ENCODE measurements at regions not wholly inside any gene's neighbourhood (a gene's known extent, or its start where the extent isn't known, plus 50 kb on each side); places are given as distances from the start of the nearest gene placed in this dataset.
A peak's percentile ranks its signal among the peaks of the same experiment; 100 is the strongest.
"Not testable (repeated sequence)": the region's sequence is repeated elsewhere in the genome, so short reads cannot be mapped to it uniquely, and the experiment has no call there.

GRCh38 chr2:60226943-60227342 is 326.5 kb downstream of the BCL11A start:
- no peak for DNase-seq

DNA sequence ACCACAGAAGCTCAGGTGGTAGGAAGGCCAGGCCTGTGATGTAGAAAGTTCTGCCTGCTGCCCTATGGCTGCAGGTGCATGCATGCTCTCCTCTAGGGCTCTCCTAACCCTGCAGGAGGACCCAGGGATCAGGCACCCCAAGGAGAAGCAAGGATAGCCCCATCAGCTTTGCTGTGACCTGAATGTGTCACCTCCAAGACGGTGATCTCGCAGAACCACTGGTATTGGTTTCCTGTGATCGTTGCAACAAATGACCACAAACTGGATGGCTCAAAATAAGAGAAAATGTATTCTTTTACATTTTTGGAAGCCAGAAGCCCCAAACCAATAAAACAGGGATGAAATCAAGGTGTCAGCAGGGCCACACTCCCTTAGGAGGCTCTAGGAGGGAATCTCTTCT is 327.3 kb downstream of the BCL11A start:
- no peak for DNase-seq

DNA sequence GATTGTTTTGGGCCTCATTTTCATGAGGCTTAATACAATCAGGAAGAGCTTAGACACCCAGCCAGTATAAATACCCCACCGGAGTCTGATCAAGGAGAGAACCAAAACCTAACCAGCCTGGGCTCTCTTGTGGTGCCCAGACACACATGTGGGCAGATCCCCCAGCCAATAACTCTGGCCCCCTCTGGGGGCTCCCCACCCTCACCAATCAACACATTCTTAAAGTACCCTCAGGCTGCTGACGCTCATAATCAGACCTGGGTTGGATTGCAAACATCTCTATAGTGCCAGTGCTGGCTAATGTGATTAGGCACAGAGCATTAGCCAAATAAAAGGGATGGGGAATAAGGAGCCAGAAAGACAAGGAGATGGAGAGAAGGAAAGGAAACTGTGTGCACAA is 329.6 kb downstream of the BCL11A start:
- no peak for DNase-seq

GRCh38 chr2:60221098-60221497 is 332.4 kb downstream of the BCL11A start:
- no peak for DNase-seq

GRCh38 chr2:60219536-60219935 is 333.9 kb downstream of the BCL11A start:
- no peak for DNase-seq

- DNase-seq: no peak
These were observed 336.9 kb downstream of the BCL11A start for GRCh38 chr2:60216452-60216995.

GRCh38 chr2:60215386-60215901 is 338.0 kb downstream of the BCL11A start:
- no peak for DNase-seq

GRCh38 chr2:60214626-60214875 is 338.9 kb downstream of the BCL11A start:
- DNase-seq: no peak

DNA sequence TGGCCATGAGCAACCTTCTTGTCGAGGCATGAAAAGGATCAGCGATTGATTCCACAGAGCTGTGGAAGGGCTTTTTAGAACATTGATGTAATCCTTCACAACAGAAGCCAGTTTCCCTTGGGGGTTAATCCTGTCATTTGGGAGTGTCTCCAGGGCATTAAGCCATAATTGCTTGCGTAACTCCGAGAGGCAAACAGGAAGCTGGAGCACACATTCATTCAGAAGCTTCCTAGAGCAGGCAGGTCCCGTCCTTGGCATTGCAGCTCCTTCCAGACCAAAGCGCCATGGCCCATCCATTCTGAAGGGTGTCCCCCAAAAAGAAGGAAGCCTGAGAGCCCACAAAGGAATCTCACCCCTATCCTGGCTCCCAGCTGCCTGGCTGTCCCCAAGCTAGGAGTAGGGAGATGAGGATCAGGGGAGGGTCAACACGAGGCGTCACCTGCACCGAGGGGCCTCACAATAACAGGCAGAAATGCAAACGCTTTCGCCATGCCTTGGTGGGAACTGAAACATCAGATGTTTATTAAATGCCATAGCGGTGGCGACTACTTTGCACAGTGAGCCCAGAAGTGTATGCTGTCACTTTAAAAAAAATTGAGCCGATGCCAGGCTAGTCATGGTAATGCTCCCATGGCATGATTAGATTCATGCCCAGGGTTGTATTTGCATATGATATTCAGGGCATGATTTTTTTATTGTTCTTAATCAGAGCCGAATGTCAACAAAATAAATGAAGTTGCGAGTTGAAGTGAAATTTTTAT is 339.4 kb downstream of the BCL11A start:
- no peak for DNase-seq

DNA sequence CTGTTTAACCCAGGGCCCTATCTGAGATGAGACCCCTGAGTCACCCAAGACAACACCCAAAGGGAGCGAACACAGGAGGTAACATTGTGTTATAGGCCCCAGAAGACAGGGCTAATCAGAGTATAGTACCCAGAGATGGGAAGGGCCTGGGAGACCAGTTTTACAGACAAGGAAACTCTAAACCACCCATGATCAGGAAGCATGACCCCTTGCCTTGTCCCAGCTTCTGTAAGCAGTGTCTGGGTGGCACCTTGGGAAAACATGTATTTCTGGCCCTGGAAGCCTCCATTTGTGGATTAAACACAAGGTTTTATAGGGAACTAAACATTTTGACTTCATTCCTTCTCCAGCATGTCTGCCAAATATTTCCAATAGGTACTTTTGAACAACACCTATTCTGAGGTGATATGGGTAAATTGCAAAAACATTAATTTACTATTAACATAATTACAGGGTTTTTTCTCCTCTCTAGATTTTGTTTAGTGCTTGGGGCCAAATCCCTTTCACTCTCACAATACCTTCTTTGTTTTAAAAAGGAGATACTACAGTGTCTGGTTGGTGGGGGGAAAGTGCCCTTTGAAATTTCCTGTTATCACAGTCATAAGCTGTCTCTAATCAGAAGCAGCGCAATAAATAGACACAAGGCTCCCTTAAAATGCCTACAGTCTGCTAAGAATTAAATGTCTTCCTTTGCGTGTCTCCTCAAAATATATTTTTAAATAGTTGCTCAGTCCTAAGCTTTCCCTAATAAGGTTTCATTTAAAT is 341.1 kb downstream of the BCL11A start:
- DNase-seq: no peak

GRCh38 chr2:60189006-60189405 is 364.4 kb downstream of the BCL11A start:
- not testable (repeated sequence) for DNase-seq

GRCh38 chr2:60175290-60175689 is 378.2 kb downstream of the BCL11A start:
- no peak for DNase-seq

DNA sequence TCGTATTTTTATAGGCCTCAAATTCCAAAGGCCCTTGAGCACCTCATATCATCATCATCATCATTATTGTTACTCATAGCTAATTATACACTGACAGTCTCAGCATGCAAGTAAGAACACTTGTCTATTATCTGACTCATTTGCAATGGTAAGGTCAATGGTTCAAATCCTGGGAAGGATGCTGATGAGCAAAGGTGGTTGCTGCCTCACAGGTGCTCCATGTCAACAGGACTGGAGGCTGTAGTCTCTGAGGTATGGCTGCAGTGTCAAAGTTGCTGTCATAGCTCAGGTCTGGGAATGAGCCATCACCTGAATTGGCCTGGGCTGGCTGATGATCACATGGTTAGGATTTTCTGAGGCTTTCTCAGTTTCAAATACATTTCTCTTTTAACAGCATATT is 379.3 kb downstream of the BCL11A start:
- DNase-seq: no peak

GRCh38 chr2:60172801-60173200 is 380.7 kb downstream of the BCL11A start:
- DNase-seq: no peak

DNA sequence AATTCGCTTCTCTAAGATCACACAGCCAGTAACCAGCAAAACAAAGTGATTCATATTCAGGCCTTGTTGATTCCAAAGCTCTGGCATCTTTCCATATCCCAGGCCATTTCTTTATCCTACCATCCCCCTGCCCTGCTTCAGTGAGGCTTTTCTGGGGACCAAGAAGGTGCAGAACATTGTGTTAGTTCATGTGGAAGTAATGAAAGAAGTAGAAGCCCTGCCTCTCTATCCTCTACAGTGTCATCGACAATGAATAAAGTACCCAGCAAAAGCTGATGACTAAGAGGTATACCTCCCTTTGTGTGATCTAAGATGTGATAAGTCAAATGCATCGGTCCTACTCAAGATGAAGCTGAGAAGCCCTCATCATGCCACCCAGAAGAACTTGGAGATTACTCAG is 383.2 kb downstream of the BCL11A start:
- no peak for DNase-seq

DNA sequence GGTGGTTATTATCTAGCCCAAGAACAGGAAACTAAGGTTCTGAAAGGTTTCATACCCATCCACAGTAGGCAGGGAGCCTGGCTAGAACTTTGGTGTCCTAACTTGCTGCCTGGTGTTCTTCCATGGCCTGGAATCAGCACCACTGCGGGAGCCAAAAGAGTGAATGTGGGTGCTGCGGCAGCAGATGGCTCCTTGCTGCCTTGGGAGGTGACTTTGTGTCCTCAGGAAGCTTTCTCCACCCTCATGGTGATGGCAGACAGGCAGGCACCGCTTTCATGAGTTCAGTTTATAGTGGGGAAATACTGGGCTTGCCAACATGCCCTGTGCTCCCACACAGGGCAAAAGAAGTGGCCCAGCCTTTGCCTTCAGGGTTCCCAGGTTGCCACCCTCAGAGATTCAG is 385.2 kb downstream of the BCL11A start:
- DNase-seq: no peak

GRCh38 chr2:60167089-60167488 is 386.4 kb downstream of the BCL11A start:
- no peak for DNase-seq

DNA sequence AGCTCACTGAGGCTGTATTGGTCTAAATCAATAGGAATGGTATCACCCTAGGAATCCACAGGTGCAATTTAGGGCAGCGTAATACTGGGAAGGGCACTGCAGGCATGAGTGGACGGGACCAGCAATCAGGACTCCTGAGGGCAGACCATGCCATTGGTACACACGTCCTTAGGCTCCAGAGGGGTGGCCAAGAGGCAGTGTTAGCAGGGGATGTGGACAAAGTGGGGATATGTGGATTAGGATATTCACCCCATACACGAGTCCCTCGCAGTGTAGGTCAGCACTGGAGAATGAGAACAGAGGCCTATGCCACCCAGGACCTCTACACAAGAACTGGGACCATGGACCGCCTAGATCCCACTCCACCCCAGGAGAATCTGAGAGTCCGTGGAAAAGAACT is 389.8 kb downstream of the BCL11A start:
- no peak for DNase-seq

DNA sequence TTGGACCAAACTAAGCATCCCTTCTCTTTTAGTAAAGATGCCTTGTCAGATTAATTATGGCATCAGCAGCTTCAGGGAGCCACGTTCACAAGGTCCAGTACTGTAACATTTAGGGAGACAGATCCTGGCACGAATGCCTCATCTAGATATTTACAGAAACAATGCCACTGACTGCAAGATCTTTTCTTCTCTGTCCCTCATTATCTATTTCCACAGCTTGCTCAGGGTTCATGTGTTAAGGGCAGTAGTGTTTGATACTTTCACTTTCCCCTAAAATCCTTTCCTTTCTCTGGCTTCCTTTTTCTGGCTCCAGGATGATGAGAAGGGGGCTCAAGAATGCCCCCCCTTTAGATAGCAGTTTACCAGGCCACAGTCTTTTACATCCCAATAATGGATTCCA is 393.9 kb downstream of the BCL11A start:
- DNase-seq: no peak

- no peak for DNase-seq
These were observed 395.2 kb downstream of the BCL11A start for GRCh38 chr2:60158262-60158661.

GRCh38 chr2:60157283-60157682 is 396.2 kb downstream of the BCL11A start:
- DNase-seq: no peak

- no peak for DNase-seq
These were observed 399.3 kb downstream of the BCL11A start for GRCh38 chr2:60154142-60154541.

- DNase-seq: peak; percentile 50
These were observed 401.1 kb downstream of the BCL11A start for GRCh38 chr2:60152226-60152833.

- DNase-seq: no peak
These were observed 404.3 kb downstream of the BCL11A start for GRCh38 chr2:60149176-60149575.
